NCI-H1092 treated with DMSO at 0.1 percent for 48 hours (cell line): ENCODE measurements at regions not wholly inside any gene's neighbourhood (a gene's known extent, or its start where the extent isn't known, plus 50 kb on each side); places are given as distances from the start of the nearest gene placed in this dataset.
A peak's percentile ranks its signal among the peaks of the same experiment; 100 is the strongest.
"Not testable (repeated sequence)": the region's sequence is repeated elsewhere in the genome, so short reads cannot be mapped to it uniquely, and the experiment has no call there.

Experiments
- DNase-seq: peaks from one replicate; lab custom pipeline; 2025; lab: John Stamatoyannopoulos, UW

DNA sequence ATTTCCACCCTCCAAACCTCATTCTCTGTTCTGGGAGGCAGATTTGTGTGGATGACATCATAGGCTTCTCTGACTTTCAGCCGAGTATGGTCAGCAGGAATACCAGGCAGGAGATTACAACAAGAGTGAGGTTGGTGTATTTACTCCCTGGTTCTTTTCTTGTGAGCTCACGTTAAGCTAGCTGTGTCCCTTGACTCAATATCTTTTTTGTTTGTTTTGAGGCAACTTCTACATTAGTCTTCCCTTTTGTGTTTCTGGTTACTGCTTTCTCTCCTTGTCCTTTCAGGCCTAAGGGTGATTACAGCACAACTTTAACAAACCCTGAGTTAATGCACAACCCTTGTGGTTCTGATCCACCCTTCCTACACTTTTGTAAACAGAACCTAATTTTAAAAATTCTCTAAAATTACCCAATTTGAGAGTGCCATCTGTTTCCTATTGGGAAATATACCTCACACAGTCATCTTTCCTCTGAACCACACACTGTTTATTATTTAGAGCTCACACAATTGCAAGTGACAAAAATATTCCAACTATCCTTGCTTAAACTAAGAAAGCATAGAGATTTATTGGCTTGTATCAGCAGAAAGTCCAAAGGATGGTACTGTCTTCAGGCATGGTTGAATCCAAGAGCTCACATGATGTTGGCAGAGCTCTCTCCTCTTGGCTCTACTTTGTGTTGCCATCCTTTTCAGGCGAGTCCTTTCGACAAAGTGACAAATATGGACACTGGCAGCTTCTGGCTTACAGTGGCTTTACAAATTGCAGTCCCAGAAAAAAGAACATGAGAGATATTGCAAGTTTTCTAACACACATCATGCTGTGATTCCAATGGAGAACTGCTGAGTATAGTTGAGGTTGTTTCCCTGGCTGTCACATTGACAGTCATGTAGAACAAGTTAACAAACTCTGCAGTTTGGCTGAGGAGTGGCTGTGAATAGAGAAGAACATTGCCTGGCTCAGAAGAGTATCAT lies 150.5 kb upstream of the DDIT4L start:
- no peak for DNase-seq

DNA sequence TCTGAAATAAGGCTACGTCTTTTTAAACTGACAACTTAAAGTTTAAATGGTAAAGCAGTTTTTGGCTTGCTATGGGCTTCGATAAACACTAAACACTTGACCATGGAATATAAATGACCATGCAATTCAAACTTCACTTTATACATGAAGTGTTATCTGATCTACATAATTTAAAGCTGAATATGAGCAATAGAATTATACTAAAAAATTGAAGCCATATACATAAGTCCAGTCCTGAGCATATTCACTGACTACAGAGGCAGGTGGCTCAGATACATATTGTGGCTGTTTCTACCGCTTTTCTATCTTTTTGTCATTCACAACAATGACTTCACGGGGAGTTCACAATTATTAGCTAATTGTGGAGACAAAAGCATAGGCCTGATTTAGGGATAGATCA lies 149.6 kb upstream of the DDIT4L start:
- no peak for DNase-seq

DNA sequence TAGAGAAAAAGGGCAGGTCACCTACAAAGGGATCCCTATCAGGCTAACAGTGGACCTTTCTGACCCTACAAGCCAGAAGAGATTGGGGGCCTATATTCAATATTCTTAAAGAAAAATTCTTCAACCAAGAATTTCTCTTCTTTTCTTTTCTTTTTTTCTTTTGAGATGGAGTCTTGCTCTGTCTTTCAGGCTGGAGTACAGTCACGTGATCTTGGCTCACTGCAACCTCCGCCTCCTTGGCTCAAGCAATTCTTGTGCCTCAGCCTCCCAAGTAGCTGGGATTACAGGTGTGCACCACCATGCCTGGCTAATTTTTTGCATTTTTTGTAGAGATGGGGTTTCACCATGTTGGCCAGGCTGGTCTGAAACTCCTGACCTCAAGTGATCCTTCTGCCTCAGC lies 143.2 kb upstream of the DDIT4L start:
- DNase-seq = not testable (repeated sequence)

DNA sequence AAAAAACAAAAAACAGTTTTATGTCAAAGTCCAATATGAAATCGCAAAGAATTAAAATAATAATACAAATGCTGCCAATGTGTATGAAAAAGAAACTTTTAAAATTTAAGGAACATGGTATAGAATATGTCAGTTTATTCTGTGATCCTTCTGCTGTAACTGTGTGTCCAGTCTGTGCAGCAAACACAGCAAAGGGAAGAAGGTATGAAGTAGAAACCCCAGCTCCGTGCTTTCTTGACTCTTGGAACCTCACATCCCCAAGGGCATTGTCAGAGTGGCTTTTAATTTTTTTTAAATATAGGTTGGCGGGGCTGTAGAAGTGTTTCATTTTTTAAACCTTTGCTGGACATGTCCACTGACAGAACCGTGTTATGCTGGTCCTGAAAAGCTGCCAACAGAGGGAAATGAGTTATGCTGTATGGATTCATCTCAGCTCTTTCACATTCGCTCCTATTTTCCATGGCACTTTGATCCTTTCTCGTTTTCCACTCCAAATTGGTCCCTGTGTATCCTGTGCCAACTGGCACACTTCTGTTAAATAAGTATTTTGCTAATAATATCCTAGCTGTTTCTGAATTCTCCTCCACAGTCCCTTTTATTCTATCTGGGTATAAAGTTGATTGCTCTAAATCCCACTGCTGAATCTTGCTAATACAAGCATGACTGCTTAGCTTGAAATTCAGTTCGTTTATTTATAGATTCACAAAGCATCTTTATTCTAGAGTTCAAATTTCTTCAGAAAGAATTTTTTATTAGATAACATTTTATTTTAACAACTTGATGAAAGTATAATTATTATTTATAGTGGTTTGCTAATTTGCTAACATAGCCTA lies 127.0 kb upstream of the DDIT4L start:
- peak; percentile 17 for DNase-seq

DNA sequence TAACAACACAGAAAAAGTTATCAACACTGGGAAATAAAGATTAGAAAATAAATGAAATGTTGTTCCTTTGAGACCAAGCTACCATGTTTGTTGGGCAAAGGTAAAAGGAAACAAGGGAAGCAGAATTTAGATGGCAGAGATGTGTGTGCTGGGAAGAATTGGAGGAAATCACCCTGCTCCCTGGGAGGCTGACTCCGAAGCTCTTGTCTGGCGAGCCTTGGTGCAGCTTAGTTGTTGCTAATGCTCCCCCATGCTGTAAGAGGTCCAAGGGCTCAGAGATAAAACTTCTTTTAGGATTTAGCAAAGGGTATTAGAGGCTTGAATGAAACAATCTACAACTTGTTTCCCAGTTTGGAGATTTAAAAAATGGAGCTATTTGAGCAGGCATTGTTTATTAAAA lies 123.8 kb upstream of the DDIT4L start:
- DNase-seq = no peak

DNA sequence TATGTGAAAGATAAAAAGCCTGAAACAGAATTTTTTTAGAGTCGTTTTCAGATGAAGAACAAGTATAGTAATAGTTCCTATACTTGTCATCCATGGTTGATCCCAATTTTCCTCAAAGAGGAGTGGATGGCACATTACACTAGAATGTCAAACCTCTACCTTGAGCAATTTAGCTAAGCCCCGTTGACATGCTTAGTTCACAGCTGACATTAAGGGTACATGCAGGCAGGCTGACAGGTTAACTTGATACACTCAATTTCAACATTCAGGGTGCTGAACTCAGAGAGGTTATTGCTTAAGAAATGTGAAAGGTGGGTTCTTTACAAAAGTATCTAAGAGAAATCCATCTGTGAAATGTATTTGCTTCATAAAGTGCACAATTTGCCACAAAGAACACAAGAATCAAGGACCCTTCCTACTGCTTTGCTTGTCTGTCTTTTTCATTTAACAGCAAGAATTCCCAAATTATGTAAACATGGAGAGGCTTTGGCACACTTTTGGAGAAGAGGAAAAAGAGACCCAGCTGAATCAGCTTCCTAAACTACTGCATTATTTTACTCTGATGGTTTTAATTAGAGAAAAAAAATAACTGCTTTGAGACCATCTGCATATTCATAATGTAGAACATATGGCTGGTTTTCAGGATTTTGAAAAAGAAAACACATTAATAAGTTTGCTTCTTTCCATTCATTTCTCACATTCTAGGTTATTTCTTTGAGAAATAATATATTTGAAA lies 122.5 kb upstream of the DDIT4L start:
- DNase-seq = no peak

DNA sequence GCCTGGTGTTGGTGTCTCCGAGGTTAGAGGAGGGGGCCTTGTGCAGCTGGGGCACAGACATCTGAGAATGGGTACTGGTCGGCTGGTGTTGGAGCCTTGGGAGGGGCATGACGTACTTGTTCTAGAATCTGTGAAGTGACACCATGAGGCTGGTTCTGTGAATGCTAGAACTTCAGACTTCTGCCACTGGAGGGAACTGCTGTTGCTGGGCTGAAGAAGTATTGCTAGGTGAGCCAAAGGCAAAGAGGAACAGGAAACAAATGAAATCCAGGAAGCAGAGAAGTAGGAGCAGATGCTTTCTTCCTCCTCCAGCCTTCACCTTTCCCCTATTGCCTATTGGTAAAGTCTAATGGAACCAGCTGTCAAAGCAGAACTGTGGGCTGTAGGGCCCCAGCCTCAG lies 120.9 kb upstream of the DDIT4L start:
- DNase-seq = no peak

DNA sequence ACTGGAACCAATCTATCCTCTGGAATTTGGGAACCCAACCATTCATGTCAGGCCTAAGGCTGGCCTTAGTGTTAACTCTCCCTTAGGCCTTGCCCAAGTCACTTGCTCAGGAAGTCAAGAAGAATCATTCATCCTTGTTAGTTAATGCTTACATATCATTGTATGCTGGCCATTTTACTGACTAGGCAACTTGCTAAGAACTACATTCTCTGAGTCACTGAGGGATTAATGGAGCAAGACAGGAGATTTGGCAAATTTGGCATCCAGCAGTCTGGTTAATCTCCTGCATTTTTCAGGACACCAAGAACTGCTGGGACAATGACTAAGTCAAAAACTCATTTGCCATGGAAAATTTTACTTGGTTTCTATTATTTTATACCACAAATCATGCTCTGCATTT lies 115.8 kb upstream of the DDIT4L start:
- no peak for DNase-seq

DNA sequence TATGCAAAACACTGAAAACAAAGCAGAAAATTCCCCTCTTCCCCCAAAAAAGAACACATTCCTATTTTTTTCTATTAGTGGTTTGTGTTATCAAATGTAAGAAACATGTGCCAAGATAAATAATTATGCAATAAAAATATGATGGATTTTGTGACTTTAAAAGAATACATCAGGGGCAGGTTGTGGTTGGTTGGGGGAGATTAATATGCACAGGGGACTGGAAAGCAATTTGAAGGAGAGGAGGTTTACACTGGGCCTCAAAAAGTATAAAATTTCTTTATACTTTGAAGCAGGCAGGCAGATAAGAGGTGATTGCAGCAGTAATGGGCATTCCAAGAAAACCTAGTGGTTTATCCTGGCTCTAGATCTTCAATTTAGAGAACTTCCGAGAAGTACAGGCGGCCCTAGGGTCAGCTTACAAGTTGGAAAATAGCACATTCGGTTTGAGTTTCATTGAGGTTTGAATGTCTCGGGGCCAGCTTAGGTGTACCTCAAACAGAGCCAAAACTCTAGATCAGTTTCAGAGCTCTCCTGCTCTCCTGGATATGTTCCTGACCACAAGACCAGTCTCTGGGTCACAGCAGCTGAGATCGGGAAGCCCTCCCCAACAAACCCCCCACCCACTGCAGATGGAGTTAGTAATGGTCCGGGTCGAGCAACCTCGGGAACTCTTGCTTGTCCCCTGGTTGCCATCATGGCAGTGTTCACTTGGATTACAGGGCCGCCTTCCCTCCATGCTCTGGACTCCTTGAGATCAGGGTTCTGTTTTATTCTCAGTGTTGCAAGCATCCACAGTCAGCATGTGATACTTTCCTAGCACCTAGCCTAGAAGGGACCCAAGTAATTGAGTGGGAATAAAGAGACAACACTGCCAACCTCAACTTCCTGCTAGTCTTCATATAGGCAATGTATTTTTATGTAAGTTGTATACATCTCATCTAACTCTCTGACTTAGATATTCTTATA lies 112.1 kb upstream of the DDIT4L start:
- no peak for DNase-seq

DNA sequence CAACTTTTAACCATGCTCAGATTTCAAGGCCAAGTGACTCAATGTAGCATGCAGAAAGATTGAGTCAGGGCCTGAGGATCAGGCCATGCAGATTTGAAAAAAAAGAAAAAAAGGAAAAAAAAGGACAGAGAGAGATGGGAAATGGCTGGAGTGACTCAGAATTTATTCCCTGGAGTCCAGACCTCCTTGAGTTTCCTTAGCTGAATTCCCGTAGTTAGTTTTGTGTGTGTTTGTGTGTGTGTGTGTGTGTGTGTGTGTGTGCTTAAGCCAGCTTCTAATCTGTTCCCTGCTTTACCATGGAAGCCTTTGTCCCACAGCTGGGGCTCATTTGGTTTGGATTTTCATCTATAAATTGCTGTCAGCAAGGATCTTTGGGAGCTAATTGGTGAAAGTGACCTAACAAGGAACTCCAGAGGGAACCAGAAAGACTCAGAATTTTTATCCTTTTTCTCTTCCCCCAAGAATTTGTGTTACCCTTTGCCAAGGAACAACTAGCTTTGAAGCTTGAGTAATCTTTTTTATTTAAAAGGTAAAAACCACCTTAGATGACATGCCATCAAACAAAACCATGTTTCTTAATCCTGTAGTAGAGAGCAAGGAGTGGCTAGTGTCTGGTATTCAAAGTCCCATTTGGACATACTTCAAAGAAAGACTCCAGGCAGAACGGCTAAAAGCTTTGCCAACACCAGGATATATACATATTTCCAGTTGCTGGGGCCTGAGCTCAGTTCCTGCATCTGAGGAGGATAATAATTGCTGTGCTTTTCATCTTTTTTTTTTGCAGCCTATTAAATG lies 109.0 kb upstream of the DDIT4L start:
- no peak for DNase-seq

DNA sequence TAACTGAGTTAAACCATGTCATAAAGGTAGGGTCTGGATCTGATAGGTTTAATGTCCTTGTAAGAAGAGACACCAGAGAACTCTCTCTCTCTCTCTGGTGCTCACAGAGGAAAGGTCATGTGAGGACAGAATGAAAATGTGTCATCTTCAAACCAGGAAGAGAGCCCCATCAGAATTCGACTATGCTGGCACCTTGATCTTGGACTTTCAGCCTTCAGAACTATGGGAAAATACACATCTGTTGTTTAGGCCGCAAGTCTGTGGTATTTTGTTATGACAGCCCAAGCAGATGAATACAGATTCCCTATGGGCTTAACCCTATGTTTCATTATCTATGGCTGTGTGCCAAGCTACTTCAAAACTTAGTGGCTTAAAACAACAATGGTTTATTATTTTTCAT lies 105.5 kb upstream of the DDIT4L start:
- no peak for DNase-seq

DNA sequence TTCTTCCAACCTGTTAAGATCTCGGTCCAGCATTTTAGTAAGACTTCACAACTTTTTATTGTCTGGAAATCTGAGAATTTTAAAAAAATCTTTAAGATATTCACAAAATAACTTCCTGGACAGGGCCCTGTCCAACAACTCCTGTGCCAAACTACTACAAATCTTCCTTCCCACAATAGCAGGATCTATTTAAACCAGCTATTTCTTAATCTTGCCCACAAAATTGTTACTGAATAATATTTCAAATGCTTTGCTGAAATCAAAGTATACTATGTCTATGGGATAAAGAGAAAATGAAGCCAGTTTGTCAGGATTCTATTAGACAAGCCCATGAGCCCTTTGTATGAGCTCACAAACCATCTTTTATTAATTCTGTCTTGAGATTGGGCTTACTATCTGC lies 104.1 kb upstream of the DDIT4L start:
- no peak for DNase-seq

DNA sequence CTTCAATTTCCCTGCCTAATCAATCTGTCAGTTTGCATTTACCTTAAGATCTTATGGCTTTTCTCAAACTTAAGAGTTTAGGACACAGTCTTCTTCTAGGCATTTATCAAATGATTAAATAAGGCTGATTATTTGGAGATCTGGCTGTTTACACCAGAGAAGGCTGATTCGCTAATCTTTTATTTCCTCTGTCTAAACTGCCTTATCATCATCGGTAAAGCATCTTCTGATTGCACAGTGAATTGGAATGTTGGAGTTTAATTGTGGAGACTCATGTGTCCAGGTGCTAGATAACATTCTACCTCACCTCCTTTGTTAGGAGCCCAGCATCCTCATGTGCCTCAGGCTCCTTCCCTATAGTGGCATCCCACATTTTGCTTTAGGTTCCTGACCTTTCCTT lies 100.3 kb upstream of the DDIT4L start:
- no peak for DNase-seq

DNA sequence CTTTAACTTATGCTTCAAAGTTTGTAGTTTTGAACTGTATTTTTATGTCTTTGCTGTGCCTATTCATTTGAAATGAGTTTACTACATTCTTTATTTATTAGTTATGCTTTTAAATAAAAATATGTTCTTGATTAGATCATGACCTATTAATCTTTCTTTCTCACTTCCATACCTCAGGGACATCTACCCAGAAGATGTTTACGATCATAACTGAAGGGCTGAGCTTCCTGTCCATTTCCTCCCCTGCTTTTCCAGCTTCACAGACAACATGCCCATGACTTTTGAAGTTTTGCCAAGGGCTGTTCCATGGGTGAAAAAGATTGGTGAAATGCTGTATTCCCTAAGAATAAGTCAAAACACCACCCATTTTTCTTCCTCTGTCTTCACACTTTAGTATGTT lies 99.7 kb upstream of the DDIT4L start:
- no peak for DNase-seq

DNA sequence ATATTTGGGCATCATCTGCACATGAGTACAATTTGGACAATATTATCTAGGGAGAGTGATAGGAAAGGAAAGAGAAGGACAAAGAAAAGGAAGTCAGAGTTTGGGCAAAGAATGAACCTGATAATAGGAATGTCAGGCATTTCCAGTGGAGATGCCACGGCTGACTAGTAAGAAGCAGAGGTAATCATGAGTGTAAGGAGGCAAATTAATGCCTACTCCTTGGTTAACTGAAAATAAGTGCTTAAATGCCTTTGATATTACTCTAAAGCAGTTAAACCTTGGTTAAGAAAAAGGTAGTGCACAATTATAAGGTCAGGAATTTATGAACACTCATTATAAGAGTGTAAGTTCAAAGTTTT lies 99.2 kb upstream of the DDIT4L start:
- DNase-seq = no peak

DNA sequence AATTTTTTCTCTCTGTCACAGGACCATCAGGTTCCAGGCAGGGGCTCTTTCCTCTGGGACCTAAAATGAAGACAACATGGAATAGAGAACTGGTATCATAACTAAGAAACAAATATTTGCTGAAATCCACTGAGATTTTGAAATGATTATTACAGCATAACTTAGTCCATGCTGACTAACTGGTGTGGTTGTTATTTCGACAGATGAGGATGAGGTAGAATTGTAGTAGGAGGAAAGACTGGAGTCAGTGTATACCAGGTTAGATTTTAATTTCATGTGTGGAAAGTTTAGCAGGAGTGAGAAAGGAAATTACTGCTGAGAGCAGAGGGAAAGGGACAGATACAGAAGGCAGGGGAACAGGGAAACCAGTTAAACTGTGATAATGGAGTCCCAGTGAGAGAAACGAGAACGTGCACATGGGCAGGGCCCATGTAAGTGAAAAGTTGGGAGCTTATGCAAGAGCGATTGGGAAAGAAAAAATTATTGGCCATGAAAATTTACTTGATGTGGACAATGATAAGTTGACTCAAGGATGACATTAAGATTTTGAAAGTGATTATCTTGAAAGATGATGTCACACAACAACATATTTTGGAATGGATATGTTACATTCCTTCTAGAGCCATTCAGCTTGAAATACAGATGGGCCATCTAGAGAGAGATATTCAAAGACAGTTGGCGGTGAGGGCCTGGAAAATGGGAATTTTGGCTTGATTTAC lies 98.7 kb upstream of the DDIT4L start:
- no peak for DNase-seq

DNA sequence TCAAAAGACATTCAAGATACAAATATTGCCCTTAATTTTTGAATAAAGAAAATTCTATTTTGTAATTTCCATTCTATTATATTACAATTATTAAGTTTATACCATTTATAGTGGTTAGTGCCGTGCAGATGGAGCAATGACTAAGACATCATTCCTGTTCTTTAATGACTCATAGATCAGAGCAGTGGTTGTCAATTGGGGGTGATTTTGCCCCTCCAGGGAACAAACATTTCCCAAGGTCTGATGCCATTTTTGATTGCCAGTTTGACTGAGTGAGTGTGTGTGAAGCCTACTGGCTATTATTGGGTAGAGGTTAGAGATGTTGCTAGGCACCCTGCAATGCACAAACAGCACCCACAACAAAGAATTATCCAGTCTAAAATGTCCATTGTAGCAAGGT lies 97.9 kb upstream of the DDIT4L start:
- no peak for DNase-seq

DNA sequence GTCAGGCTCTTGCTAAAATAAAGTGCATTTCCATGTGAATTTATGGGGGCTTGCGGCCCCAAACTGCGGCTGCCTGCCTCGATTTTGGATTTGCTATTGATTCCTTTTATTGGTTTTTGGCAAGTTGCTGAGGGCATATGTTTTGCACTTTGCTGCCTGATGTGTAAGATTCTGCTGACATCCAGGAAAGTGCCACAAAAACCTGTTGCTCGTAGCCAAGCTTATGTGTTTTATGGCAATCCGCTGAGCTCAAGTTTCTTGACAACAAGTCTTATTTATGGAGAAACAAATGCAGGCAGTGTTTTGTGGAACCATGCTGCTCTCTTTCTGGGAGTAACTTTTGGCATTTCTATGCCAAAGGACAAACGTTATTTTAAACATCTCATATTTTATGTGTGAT lies 97.3 kb upstream of the DDIT4L start:
- no peak for DNase-seq

DNA sequence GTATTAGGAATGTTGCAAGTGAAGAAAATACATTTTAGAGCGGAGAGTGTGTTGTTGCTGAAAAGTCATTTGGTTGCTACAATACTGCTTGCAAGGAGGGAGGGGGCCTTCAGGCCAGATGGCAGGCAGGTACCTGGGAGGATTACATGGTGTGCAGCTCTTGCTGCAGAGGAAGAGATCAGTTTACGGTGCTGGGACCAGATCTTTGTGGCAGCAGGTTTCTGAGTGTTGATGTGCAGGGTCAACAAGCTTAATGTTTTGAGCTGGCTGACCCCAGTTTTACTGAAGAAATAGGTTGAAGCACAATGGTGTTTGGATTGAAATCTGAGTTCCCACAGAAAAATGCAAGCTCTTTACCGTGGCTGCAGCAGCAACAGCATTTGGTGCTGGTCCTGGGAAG lies 96.4 kb upstream of the DDIT4L start:
- peak; percentile 17 for DNase-seq

DNA sequence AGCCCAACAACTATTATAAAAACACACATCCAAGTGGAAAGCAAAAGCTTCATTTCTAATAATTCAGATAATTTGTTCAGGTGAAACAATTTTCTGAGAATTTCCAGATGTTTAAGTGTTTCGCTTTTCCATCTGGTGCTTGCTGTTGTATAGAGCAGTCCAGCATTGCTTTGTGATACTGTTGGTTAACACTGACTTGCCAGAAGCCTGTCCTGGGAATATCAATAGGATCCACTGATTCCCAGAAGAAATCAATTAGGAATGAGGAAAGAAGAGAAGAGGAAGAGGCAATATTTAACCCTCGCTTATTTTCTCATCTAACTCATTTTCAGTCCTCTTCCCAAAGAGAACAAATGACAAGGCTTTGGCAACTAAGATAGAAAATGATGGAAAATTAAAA lies 94.9 kb upstream of the DDIT4L start:
- DNase-seq = no peak
